ENCODE measurements at regions not wholly inside any gene's neighbourhood (a gene's known extent, or its start where the extent isn't known, plus 50 kb on each side); places are given as distances from the start of the nearest gene placed in this dataset.
"Not testable (repeated sequence)": the region's sequence is repeated elsewhere in the genome, so short reads cannot be mapped to it uniquely, and the experiment has no call there.

DNA sequence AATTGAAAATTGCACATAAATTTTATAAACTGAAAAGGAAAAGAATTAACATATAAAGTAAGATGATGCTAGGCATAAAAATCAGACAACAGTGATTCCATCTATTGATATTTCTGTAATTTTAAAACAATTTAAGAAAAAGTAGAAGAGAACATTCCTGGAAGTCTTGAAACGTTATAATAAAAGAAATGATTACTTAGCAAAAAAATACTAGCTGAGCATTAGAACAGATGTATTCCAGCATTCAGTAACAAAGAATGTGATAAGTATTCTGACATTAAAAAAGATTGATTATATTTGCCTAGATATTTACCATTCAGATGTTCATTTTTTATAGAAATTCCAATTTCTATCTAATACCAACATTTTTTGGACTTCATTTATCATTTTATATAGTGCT lies 120.1 kb upstream of the PPP1R9A start (continued):
- no peak for TF ChIP-seq YY1 (IDR thresholded peaks at IDR 0.05; ENCODE audit: low read depth, low read length)
- TF ChIP-seq GTF2F1 (IDR thresholded peaks at IDR 0.05; ENCODE audit: borderline replicate concordance, low read depth, low read length), result no peak
- TF ChIP-seq SRF (IDR thresholded peaks at IDR 0.05; ENCODE audit: low read depth, low read length), result no peak
- TF ChIP-seq, protein P1, sequence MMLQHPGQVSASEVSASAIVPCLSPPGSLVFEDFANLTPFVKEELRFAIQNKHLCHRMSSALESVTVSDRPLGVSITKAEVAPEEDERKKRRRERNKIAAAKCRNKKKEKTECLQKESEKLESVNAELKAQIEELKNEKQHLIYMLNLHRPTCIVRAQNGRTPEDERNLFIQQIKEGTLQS (IDR thresholded peaks at IDR 0.05; ENCODE audit: insufficient read depth, low read depth, low read length), result no peak
- TF ChIP-seq BACH1 (IDR thresholded peaks at IDR 0.05; ENCODE audit: low read length), result no peak
- TF ChIP-seq JUND (IDR thresholded peaks at IDR 0.05; ENCODE audit: low read length), result no peak
- no peak for TF ChIP-seq TEAD4 (IDR thresholded peaks at IDR 0.05; ENCODE audit: low read depth, low read length)

DNA sequence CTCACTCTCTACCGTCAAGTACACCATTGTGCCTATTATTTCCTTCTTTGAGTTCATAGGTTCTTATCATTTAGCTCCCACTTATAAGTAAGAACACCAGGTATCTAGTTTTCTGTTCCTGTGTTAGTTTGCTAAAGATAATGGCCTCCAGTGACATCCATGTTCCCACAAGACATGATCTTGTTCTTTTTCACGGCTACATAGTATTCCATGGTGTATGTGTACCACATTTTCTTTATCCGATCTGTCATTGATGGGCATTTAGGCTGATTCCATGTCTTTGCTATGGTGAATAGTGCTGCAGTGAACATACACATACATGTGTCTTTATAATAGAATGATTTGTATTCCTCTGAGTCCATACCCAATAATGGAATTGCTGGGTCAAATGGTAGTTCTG lies 119.0 kb upstream of the PPP1R9A start:
- H3K9me3 ChIP-seq (ENCODE audit: insufficient read depth in 2 of 2, low read depth in 1 of 2, low read length in 1 of 2); H2BK5ac ChIP-seq (ENCODE audit: low read depth, low read length); DNase-seq (ENCODE audit: low read depth in 1 of 2, low spot score in 2 of 2); H4K5ac ChIP-seq (ENCODE audit: insufficient read length, low read depth, low read length); H3K4me2 ChIP-seq (ENCODE audit: insufficient read depth in 1 of 2, low read depth in 2 of 2, low read length in 2 of 2); H3K9ac ChIP-seq (replicated peaks in 1 of 4; ENCODE audit: extremely low read depth in 1 of 4, low read depth in 3 of 4, low read length in 3 of 4); H3K36me3 ChIP-seq (ENCODE audit: control insufficient read depth in 2 of 4, insufficient read depth in 4 of 4, low read length in 3 of 4); H3K23me2 ChIP-seq (ENCODE audit: low read depth, low read length); H3K14ac ChIP-seq (ENCODE audit: insufficient read length); H3K4me3 ChIP-seq (ENCODE audit: extremely low read depth in 1 of 4, insufficient read depth in 2 of 4, low read depth in 3 of 4, low read length in 4 of 4); H2AK5ac ChIP-seq (ENCODE audit: low read depth, low read length); FAIRE-seq; H3K56ac ChIP-seq (replicated peaks; ENCODE audit: insufficient read length, low read depth, low read length); H3K23ac ChIP-seq (ENCODE audit: insufficient read length); CTCF ChIA-PET (ENCODE audit: partially characterized antibody); H4K8ac ChIP-seq (ENCODE audit: extremely low read depth, insufficient read depth, low read length); H2AFZ ChIP-seq (ENCODE audit: low read length); H2BK12ac ChIP-seq (ENCODE audit: low read depth, low read length); H3K27me3 ChIP-seq (replicated peaks in 1 of 4; ENCODE audit: control insufficient read depth in 3 of 4, extremely low read depth in 1 of 4, insufficient read depth in 3 of 4, low read length in 3 of 4); H2BK120ac ChIP-seq (replicated peaks; ENCODE audit: low read depth, low read length); H3K27ac ChIP-seq (ENCODE audit: low read depth, low read length); H4K91ac ChIP-seq (replicated peaks; ENCODE audit: insufficient read length, low read length); H3K4me1 ChIP-seq (replicated peaks in 1 of 4; ENCODE audit: control insufficient read depth in 3 of 4, insufficient read depth in 4 of 4, low read length in 3 of 4); H3K4ac ChIP-seq (replicated peaks; ENCODE audit: insufficient read length, low read depth, low read length); POLR2A ChIA-PET (ENCODE audit: partially characterized antibody); H2BK15ac ChIP-seq (ENCODE audit: low read length); H2BK20ac ChIP-seq (ENCODE audit: low read length); H3K79me2 ChIP-seq (ENCODE audit: control insufficient read depth in 1 of 2, insufficient read depth in 2 of 2, low read length in 2 of 2); H4K20me1 ChIP-seq (replicated peaks in 1 of 2; ENCODE audit: control insufficient read depth in 1 of 2, insufficient read depth in 2 of 2, low read length in 2 of 2); H3K18ac ChIP-seq (ENCODE audit: extremely low read depth, low read length); H3K79me1 ChIP-seq (ENCODE audit: low read depth, low read length): not testable (repeated sequence)
- WGBS, 2 experiments (ENCODE audit: extremely low coverage in 1 of 2, insufficient coverage in 1 of 2, insufficient read length in 1 of 2, insufficient replicate concordance in 2 of 2, low coverage in 1 of 2, low lambda C conversion rate in 2 of 2, missing lambda C conversion rate in 1 of 2), result 93% methylated on average over 3 of the region's 3 CpGs; no CpG with 5 or more reads in 1 of the 2 experiments

Measured in H1 (cell line).